GM12874 (cell line): ENCODE measurements at regions not wholly inside any gene's neighbourhood (a gene's known extent, or its start where the extent isn't known, plus 50 kb on each side); places are given as distances from the start of the nearest gene placed in this dataset.

Source experiments
- CTCF ChIP-seq: IDR thresholded peaks from 2 replicates; pipeline ENCODE4 v1.5.1; 2011; ENCODE audit warnings: low read depth, mild to moderate bottlenecking, control low read depth, low read length, moderate library complexity; ENCODE audit not compliant: insufficient read depth

- TF ChIP-seq CTCF = no peak
Observed at GRCh38 chr6:92521553-92521952, 897.8 kb downstream of the EPHA7 start.

- no peak for TF ChIP-seq CTCF
Observed at GRCh38 chr6:92510137-92510536, 909.2 kb downstream of the EPHA7 start.

GRCh38 chr6:92507552-92507951, 911.8 kb downstream of the EPHA7 start:
- TF ChIP-seq CTCF = no peak

- no peak for TF ChIP-seq CTCF
Observed at GRCh38 chr6:92504509-92504908, 914.9 kb downstream of the EPHA7 start.

GRCh38 chr6:92497281-92497680, 922.1 kb downstream of the EPHA7 start:
- no peak for TF ChIP-seq CTCF

- no peak for TF ChIP-seq CTCF
Observed at GRCh38 chr6:92496527-92496926, 922.8 kb downstream of the EPHA7 start.

- no peak for TF ChIP-seq CTCF
Observed at GRCh38 chr6:92495242-92495641, 924.1 kb downstream of the EPHA7 start.

GRCh38 chr6:92485487-92485886, 933.9 kb downstream of the EPHA7 start:
- no peak for TF ChIP-seq CTCF
